ENCODE measurements at regions not wholly inside any gene's neighbourhood (a gene's known extent, or its start where the extent isn't known, plus 50 kb on each side); places are given as distances from the start of the nearest gene placed in this dataset.

DNA sequence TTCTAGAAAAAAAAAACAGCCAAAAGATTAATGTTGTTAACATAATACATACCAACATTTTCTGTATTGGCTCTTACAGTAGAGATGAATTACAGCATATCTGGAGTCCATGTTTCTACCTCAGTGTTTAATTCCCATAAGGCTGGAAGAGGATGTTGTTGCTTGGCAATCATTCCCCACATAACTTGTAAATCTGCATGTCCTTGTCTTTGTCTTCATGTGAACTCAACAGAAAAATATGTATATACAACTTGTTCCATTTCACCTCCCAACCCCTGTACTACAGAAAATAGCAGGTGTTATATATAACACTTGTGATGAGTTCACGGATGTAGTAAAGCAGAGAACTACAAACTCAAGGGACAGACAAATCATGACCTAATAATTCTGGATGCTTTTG, 160.9 kb upstream of the SEMA3C start:
- TF ChIP-seq SMC3 (IDR thresholded peaks at IDR 0.05) = no peak
- TF ChIP-seq, protein P1, sequence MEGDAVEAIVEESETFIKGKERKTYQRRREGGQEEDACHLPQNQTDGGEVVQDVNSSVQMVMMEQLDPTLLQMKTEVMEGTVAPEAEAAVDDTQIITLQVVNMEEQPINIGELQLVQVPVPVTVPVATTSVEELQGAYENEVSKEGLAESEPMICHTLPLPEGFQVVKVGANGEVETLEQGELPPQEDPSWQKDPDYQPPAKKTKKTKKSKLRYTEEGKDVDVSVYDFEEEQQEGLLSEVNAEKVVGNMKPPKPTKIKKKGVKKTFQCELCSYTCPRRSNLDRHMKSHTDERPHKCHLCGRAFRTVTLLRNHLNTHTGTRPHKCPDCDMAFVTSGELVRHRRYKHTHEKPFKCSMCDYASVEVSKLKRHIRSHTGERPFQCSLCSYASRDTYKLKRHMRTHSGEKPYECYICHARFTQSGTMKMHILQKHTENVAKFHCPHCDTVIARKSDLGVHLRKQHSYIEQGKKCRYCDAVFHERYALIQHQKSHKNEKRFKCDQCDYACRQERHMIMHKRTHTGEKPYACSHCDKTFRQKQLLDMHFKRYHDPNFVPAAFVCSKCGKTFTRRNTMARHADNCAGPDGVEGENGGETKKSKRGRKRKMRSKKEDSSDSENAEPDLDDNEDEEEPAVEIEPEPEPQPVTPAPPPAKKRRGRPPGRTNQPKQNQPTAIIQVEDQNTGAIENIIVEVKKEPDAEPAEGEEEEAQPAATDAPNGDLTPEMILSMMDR (IDR thresholded peaks at IDR 0.05) = no peak
- no peak for TF ChIP-seq NR3C1 (IDR thresholded peaks at IDR 0.05)
- TF ChIP-seq SREBF2 (IDR thresholded peaks at IDR 0.05) = no peak
- TF ChIP-seq TFCP2L1 (CRISPR knock-in tag; IDR thresholded peaks at IDR 0.05) = no peak
- TF ChIP-seq, protein P2, sequence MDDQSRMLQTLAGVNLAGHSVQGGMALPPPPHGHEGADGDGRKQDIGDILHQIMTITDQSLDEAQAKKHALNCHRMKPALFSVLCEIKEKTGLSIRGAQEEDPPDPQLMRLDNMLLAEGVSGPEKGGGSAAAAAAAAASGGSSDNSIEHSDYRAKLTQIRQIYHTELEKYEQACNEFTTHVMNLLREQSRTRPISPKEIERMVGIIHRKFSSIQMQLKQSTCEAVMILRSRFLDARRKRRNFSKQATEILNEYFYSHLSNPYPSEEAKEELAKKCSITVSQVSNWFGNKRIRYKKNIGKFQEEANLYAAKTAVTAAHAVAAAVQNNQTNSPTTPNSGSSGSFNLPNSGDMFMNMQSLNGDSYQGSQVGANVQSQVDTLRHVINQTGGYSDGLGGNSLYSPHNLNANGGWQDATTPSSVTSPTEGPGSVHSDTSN (IDR thresholded peaks at IDR 0.05) = no peak
- TF ChIP-seq ZFP36 (IDR thresholded peaks at IDR 0.05; ENCODE audit: borderline replicate concordance, partially characterized antibody) = no peak
